Activated T-helper 17 cell treated with anti-CD3 and anti-CD28 coated beads, Interleukin-2, amount 50 U/mL, for 72 hours (primary cell): ENCODE measurements at regions not wholly inside any gene's neighbourhood (a gene's known extent, or its start where the extent isn't known, plus 50 kb on each side); places are given as distances from the start of the nearest gene placed in this dataset.
"Not testable (repeated sequence)": the region's sequence is repeated elsewhere in the genome, so short reads cannot be mapped to it uniquely, and the experiment has no call there.

ENCODE experiments used
- ATAC-seq: fragments of 150-1000 bp; cut with Tn5 transposase; replicated peaks from 2 replicates; pipeline ENCODE4 v1.10.0; 2021; ENCODE audit warnings: mild to moderate bottlenecking, moderate library complexity
- H3K27ac Mint-ChIP-seq: one replicate; pipeline ENCODE4 v1.8.0; 2022; ENCODE audit warnings: mixed read lengths
- H3K27me3 Mint-ChIP-seq: one replicate; pipeline ENCODE4 v1.8.0; 2022; ENCODE audit warnings: mixed read lengths
- H3K36me3 Mint-ChIP-seq: one replicate; pipeline ENCODE4 v1.8.0; 2022; ENCODE audit warnings: low read depth, mild to moderate bottlenecking, mixed read lengths
- H3K4me1 Mint-ChIP-seq: one replicate; pipeline ENCODE4 v1.8.0; 2022; ENCODE audit warnings: mixed read lengths
- H3K4me3 Mint-ChIP-seq: one replicate; pipeline ENCODE4 v1.8.0; 2022; ENCODE audit warnings: mild to moderate bottlenecking, mixed read lengths
- H3K9me3 Mint-ChIP-seq: one replicate; pipeline ENCODE4 v1.8.0; 2022; ENCODE audit warnings: mixed read lengths

GRCh38 chr20:26252311-26252975 is 555.8 kb upstream of the ZNF337 start:
- not testable (repeated sequence) for H3K27me3 Mint-ChIP-seq, H3K4me1 Mint-ChIP-seq, H3K9me3 Mint-ChIP-seq, H3K4me3 Mint-ChIP-seq, H3K36me3 Mint-ChIP-seq, H3K27ac Mint-ChIP-seq
- ATAC-seq = peak; percentile 23

GRCh38 chr20:26251376-26251775 is 554.7 kb upstream of the ZNF337 start:
- H3K9me3 Mint-ChIP-seq, H3K27me3 Mint-ChIP-seq, H3K4me1 Mint-ChIP-seq, ATAC-seq, H3K36me3 Mint-ChIP-seq, H3K4me3 Mint-ChIP-seq, H3K27ac Mint-ChIP-seq: not testable (repeated sequence)

- not testable (repeated sequence) for H3K4me3 Mint-ChIP-seq, H3K27ac Mint-ChIP-seq, ATAC-seq
These were observed 553.8 kb upstream of the ZNF337 start for GRCh38 chr20:26250249-26251114.

GRCh38 chr20:26243731-26244130 is 547.1 kb upstream of the ZNF337 start:
- Mint-ChIP-seq H3K4me1 (no peaks in the 10 kb centered on the region), H3K9me3 (peaks cover 11% of the 10 kb centered on the region), H3K27me3 (no peaks in the 10 kb centered on the region), H3K4me3 (no peak overlapping the region), H3K36me3 (no peaks in the 10 kb centered on the region), H3K27ac (no peak overlapping the region)
- no peak for ATAC-seq

More at GRCh38 chr20:26250249-26251114, 553.8 kb upstream of the ZNF337 start:
- not testable (repeated sequence) for H3K4me1 Mint-ChIP-seq, H3K9me3 Mint-ChIP-seq, H3K36me3 Mint-ChIP-seq, H3K27me3 Mint-ChIP-seq

GRCh38 chr20:26220609-26221008 is 524.0 kb upstream of the ZNF337 start:
- not testable (repeated sequence) for H3K27ac Mint-ChIP-seq, ATAC-seq, H3K4me3 Mint-ChIP-seq, H3K9me3 Mint-ChIP-seq, H3K4me1 Mint-ChIP-seq, H3K27me3 Mint-ChIP-seq, H3K36me3 Mint-ChIP-seq

GRCh38 chr20:26219546-26219945 is 522.9 kb upstream of the ZNF337 start:
- H3K27me3 Mint-ChIP-seq, H3K9me3 Mint-ChIP-seq, ATAC-seq, H3K36me3 Mint-ChIP-seq, H3K4me1 Mint-ChIP-seq, H3K27ac Mint-ChIP-seq, H3K4me3 Mint-ChIP-seq: not testable (repeated sequence)

- ATAC-seq = no peak
- Mint-ChIP-seq H3K36me3 (no peaks in the 10 kb centered on the region), H3K27ac (no peak overlapping the region), H3K4me1 (no peaks in the 10 kb centered on the region), H3K4me3 (no peak overlapping the region), H3K9me3 (peaks cover under 1% of the 10 kb centered on the region), H3K27me3 (no peaks in the 10 kb centered on the region)
These were observed 521.6 kb upstream of the ZNF337 start for GRCh38 chr20:26218301-26218700.

GRCh38 chr20:26216025-26216424 is 519.4 kb upstream of the ZNF337 start:
- peak; percentile 24 for ATAC-seq
- H3K9me3 Mint-ChIP-seq = peaks cover 3% of the 10 kb centered on the region
- no peak overlapping the region for H3K4me3 Mint-ChIP-seq
- H3K27me3 Mint-ChIP-seq = no peaks in the 10 kb centered on the region
- H3K36me3 Mint-ChIP-seq = no peaks in the 10 kb centered on the region
- H3K4me1 Mint-ChIP-seq = no peaks in the 10 kb centered on the region
- no peak overlapping the region for H3K27ac Mint-ChIP-seq

- Mint-ChIP-seq H3K27ac (no peak overlapping the region), H3K9me3 (peaks cover 3% of the 10 kb centered on the region), H3K27me3 (peaks cover 4% of the 10 kb centered on the region), H3K36me3 (no peaks in the 10 kb centered on the region), H3K4me3 (no peak overlapping the region), H3K4me1 (peaks cover 4% of the 10 kb centered on the region)
- no peak for ATAC-seq
These were observed 518.3 kb upstream of the ZNF337 start for GRCh38 chr20:26214991-26215390.

- peak overlapping the region; percentile 62 for H3K27ac Mint-ChIP-seq
- H3K4me3 Mint-ChIP-seq = peak overlapping the region; percentile 59
- H3K9me3 Mint-ChIP-seq = peaks cover 3% of the 10 kb centered on the region
- peaks cover 5% of the 10 kb centered on the region for H3K4me1 Mint-ChIP-seq
- H3K36me3 Mint-ChIP-seq = no peaks in the 10 kb centered on the region
- peaks cover 18% of the 10 kb centered on the region for H3K27me3 Mint-ChIP-seq
- ATAC-seq = no peak
These were observed 512.7 kb upstream of the ZNF337 start for GRCh38 chr20:26209171-26209941.

GRCh38 chr20:26208296-26209091 is 511.8 kb upstream of the ZNF337 start:
- Mint-ChIP-seq H3K27ac (no peak overlapping the region), H3K4me1 (peaks cover 5% of the 10 kb centered on the region), H3K27me3 (peaks cover 18% of the 10 kb centered on the region), H3K9me3 (peaks cover 3% of the 10 kb centered on the region), H3K36me3 (no peaks in the 10 kb centered on the region), H3K4me3 (peak overlapping the region; percentile 71)
- peak; percentile 61 for ATAC-seq

GRCh38 chr20:26207967-26208295 is 511.3 kb upstream of the ZNF337 start:
- H3K36me3 Mint-ChIP-seq, H3K4me1 Mint-ChIP-seq, H3K9me3 Mint-ChIP-seq, ATAC-seq, H3K27ac Mint-ChIP-seq: not testable (repeated sequence)
- Mint-ChIP-seq H3K27me3 (peaks cover 22% of the 10 kb centered on the region), H3K4me3 (peak overlapping the region; percentile 71)

- Mint-ChIP-seq H3K4me1 (peaks cover 5% of the 10 kb centered on the region), H3K27ac (no peak overlapping the region)
These were observed 510.7 kb upstream of the ZNF337 start for GRCh38 chr20:26207237-26207966.

GRCh38 chr20:26205350-26205749 is 508.7 kb upstream of the ZNF337 start:
- H3K9me3 Mint-ChIP-seq = peaks cover 2% of the 10 kb centered on the region
- H3K27me3 Mint-ChIP-seq = peaks cover 22% of the 10 kb centered on the region
- no peak for ATAC-seq
- H3K27ac Mint-ChIP-seq = no peak overlapping the region
- H3K4me3 Mint-ChIP-seq = no peak overlapping the region
- H3K36me3 Mint-ChIP-seq = no peaks in the 10 kb centered on the region
- H3K4me1 Mint-ChIP-seq = peaks cover 4% of the 10 kb centered on the region

More at GRCh38 chr20:26207237-26207966, 510.7 kb upstream of the ZNF337 start:
- no peak for ATAC-seq
- Mint-ChIP-seq H3K36me3 (no peaks in the 10 kb centered on the region), H3K27me3 (peaks cover 23% of the 10 kb centered on the region), H3K9me3 (no peaks in the 10 kb centered on the region), H3K4me3 (peak overlapping the region; percentile 71)
